ENCODE measurements at regions not wholly inside any gene's neighbourhood (a gene's known extent, or its start where the extent isn't known, plus 50 kb on each side); places are given as distances from the start of the nearest gene placed in this dataset.

GRCh38 chr17:69943058-69943457 is 132.0 kb upstream of the KCNJ16 start:
- TF ChIP-seq, protein P1, sequence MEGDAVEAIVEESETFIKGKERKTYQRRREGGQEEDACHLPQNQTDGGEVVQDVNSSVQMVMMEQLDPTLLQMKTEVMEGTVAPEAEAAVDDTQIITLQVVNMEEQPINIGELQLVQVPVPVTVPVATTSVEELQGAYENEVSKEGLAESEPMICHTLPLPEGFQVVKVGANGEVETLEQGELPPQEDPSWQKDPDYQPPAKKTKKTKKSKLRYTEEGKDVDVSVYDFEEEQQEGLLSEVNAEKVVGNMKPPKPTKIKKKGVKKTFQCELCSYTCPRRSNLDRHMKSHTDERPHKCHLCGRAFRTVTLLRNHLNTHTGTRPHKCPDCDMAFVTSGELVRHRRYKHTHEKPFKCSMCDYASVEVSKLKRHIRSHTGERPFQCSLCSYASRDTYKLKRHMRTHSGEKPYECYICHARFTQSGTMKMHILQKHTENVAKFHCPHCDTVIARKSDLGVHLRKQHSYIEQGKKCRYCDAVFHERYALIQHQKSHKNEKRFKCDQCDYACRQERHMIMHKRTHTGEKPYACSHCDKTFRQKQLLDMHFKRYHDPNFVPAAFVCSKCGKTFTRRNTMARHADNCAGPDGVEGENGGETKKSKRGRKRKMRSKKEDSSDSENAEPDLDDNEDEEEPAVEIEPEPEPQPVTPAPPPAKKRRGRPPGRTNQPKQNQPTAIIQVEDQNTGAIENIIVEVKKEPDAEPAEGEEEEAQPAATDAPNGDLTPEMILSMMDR (IDR thresholded peaks at IDR 0.05; ENCODE audit: poor library complexity, severe bottlenecking): no peak
- TF ChIP-seq POLR2AphosphoS5 (IDR thresholded peaks at IDR 0.05): no peak
- no peak for TF ChIP-seq MXI1 (conservative IDR thresholded peaks at IDR 0.05; ENCODE audit: poor library complexity, severe bottlenecking)
- no peak for TF ChIP-seq TAF1 (IDR thresholded peaks at IDR 0.05; ENCODE audit: low read depth)
- TF ChIP-seq, protein P2, sequence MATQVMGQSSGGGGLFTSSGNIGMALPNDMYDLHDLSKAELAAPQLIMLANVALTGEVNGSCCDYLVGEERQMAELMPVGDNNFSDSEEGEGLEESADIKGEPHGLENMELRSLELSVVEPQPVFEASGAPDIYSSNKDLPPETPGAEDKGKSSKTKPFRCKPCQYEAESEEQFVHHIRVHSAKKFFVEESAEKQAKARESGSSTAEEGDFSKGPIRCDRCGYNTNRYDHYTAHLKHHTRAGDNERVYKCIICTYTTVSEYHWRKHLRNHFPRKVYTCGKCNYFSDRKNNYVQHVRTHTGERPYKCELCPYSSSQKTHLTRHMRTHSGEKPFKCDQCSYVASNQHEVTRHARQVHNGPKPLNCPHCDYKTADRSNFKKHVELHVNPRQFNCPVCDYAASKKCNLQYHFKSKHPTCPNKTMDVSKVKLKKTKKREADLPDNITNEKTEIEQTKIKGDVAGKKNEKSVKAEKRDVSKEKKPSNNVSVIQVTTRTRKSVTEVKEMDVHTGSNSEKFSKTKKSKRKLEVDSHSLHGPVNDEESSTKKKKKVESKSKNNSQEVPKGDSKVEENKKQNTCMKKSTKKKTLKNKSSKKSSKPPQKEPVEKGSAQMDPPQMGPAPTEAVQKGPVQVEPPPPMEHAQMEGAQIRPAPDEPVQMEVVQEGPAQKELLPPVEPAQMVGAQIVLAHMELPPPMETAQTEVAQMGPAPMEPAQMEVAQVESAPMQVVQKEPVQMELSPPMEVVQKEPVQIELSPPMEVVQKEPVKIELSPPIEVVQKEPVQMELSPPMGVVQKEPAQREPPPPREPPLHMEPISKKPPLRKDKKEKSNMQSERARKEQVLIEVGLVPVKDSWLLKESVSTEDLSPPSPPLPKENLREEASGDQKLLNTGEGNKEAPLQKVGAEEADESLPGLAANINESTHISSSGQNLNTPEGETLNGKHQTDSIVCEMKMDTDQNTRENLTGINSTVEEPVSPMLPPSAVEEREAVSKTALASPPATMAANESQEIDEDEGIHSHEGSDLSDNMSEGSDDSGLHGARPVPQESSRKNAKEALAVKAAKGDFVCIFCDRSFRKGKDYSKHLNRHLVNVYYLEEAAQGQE (IDR thresholded peaks at IDR 0.05; ENCODE audit: borderline replicate concordance): no peak
- no peak for TF ChIP-seq RAD21 (conservative IDR thresholded peaks at IDR 0.05)
- TF ChIP-seq EZH2 (IDR thresholded peaks at IDR 0.05; ENCODE audit: borderline replicate concordance, insufficient read depth, low read length, poor library complexity, severe bottlenecking): no peak
- no peak for TF ChIP-seq SMC3 (conservative IDR thresholded peaks at IDR 0.05; ENCODE audit: poor library complexity)
- no peak for TF ChIP-seq EP300 (conservative IDR thresholded peaks at IDR 0.05; ENCODE audit: poor library complexity, severe bottlenecking)
